K562 (cell line): ENCODE measurements at regions not wholly inside any gene's neighbourhood (a gene's known extent, or its start where the extent isn't known, plus 50 kb on each side); places are given as distances from the start of the nearest gene placed in this dataset.

Experiments
- ATAC-seq: fragments of 200-7000 bp; cut with Tn5 transposase; 3 replicates; pipeline ENCODE4 v1.9.1; 2020; ENCODE audit warnings: moderate library complexity
- BruUV-seq: library from RNA; stranded (reverse); fragments of 400-500 nt; replicated peaks from 2 replicates; lab custom pipeline; 2021; lab: Mats Ljungman, UMichigan
- CTCF ChIA-PET: fragments of 300-600 bp; formaldehyde crosslinking; extraction: SDS; loops from one replicate; lab custom pipeline; 2021; ENCODE audit warnings: low intra/inter-chr PET ratio; lab: Yijun Ruan, JAX
- POLR2A ChIA-PET: fragments of 300-600, 350-650 bp; sonication (Branson Sonifier 250); formaldehyde crosslinking; extraction: SDS; loops from one replicate; lab custom pipeline; 2021; ENCODE audit warnings: antibody characterized with exemption, inconsistent platforms; lab: Yijun Ruan, JAX
- DNase-seq, 4 experiments: peaks; one replicate each; pipeline versions ENCODE4 v3.0.0 to v3.0.0-alpha.2; 2011 to 2018; ENCODE audit warnings: low spot score in 3 of 4, mixed read lengths in 3 of 4; ENCODE audit errors: extremely low read depth in 1 of 4
- FAIRE-seq: peaks from 2 replicates; lab custom pipeline; 2011; peaks lifted over from hg19 to GRCh38; lab: Jason Lieb, UNC
- H2AFZ ChIP-seq: 2 replicates; pipeline ENCODE4 v1.6.0; 2011; ENCODE audit warnings: low read depth, low read length, control low read depth, inconsistent platforms
- H3K27ac ChIP-seq: fragments of 200-600 bp; 3 replicates; pipeline ENCODE4 v1.8.0; 2011; ENCODE audit warnings: low read depth, mild to moderate bottlenecking, control low read depth, inconsistent platforms, low read length, moderate library complexity, mixed read lengths; ENCODE audit errors: extremely low read depth
- H3K27me3 ChIP-seq, 2 experiments: fragments of 300-600 bp in 1 of 2; 2 replicates in 1 of 2; 3 replicates in 1 of 2; pipeline versions ENCODE4 v1.6.0 to v1.8.0; 2011; ENCODE audit warnings: inconsistent platforms in 2 of 2, low read length in 2 of 2, mild to moderate bottlenecking in 1 of 2, mixed read lengths in 1 of 2, moderate library complexity in 1 of 2; ENCODE audit not compliant: control insufficient read depth in 2 of 2, insufficient read depth in 2 of 2
- H3K36me3 ChIP-seq: fragments of 300-600 bp; 3 replicates; pipeline ENCODE4 v1.8.0; 2011; ENCODE audit warnings: mild to moderate bottlenecking, low read length, inconsistent platforms; ENCODE audit not compliant: control insufficient read depth, insufficient read depth
- H3K4me1 ChIP-seq, 2 experiments: fragments of 200-600 bp in 1 of 2; replicated peaks in 1 of 2; 2 replicates in 1 of 2; 3 replicates in 1 of 2; pipeline versions ENCODE4 v1.5.1 to v1.8.0; 2011; ENCODE audit warnings: inconsistent platforms in 2 of 2, low read length in 2 of 2, mild to moderate bottlenecking in 1 of 2, mixed read lengths in 1 of 2, moderate library complexity in 1 of 2; ENCODE audit not compliant: control insufficient read depth in 2 of 2, insufficient read depth in 2 of 2
- H3K4me2 ChIP-seq: 2 replicates; pipeline ENCODE4 v1.6.1; 2011; ENCODE audit warnings: low read length, control low read depth, inconsistent platforms, mixed read lengths; ENCODE audit not compliant: insufficient read depth
- H3K4me3 ChIP-seq: fragments of 200-600 bp; sonication (generic), shearing (Covaris generic); 2 replicates; pipeline ENCODE4 v1.5.1; 2016; ENCODE audit warnings: control low read depth, inconsistent platforms
- H3K79me2 ChIP-seq: fragments of 200-600 bp; 3 replicates; pipeline ENCODE4 v1.8.0; 2011; ENCODE audit warnings: low read length, inconsistent platforms; ENCODE audit not compliant: control insufficient read depth, insufficient read depth
- H3K9ac ChIP-seq, 2 experiments: 2 replicates each; pipeline versions ENCODE4 v1.6.0 to v1.6.1; 2011; ENCODE audit warnings: low read depth in 2 of 2, low read length in 2 of 2, control low read depth in 1 of 2, inconsistent platforms in 1 of 2, mild to moderate bottlenecking in 1 of 2, mixed read lengths in 1 of 2; ENCODE audit not compliant: insufficient read depth in 1 of 2
- H3K9me1 ChIP-seq: one replicate; pipeline ENCODE4 v1.6.0; 2011; ENCODE audit warnings: inconsistent platforms, mild to moderate bottlenecking, low read length, moderate library complexity; ENCODE audit not compliant: control insufficient read depth, insufficient read depth
- H3K9me3 ChIP-seq: replicated peaks from 2 replicates; pipeline ENCODE4 v1.5.1; 2011; ENCODE audit warnings: low read depth, low read length, inconsistent platforms; ENCODE audit not compliant: control insufficient read depth, insufficient read depth
- H4K20me1 ChIP-seq: replicated peaks from 2 replicates; pipeline ENCODE4 v1.6.1; 2011; ENCODE audit warnings: low read length, inconsistent platforms, mixed read lengths; ENCODE audit not compliant: control insufficient read depth, insufficient read depth
- CBX2 ChIP-seq: fragments of 200-600 bp; sonication (generic); IDR thresholded peaks from one replicate; pipeline ENCODE4 v1.6.1; 2012; ENCODE audit warnings: mild to moderate bottlenecking, low read length, inconsistent platforms; ENCODE audit not compliant: insufficient read depth, poor library complexity, severe bottlenecking
- CSDE1 ChIP-seq, 2 experiments: fragments of 450-650 bp; IDR thresholded peaks; 2 replicates each; pipeline ENCODE4 v1.6.1; 2016; ENCODE audit warnings: mild to moderate bottlenecking in 1 of 2
- EHMT2 ChIP-seq: fragments of 450-650 bp; IDR thresholded peaks from 2 replicates; pipeline ENCODE4 v1.6.1; 2018; ENCODE audit warnings: antibody characterized with exemption
- L3MBTL2 ChIP-seq: fragments of 450-650 bp; IDR thresholded peaks from 2 replicates; pipeline ENCODE4 v1.6.1; 2016; ENCODE audit warnings: mild to moderate bottlenecking, moderate library complexity
- NFATC3 ChIP-seq: fragments of 450-650 bp; IDR thresholded peaks from 2 replicates; pipeline ENCODE4 v1.6.1; 2017; ENCODE audit warnings: mild to moderate bottlenecking
- NONO ChIP-seq, 2 experiments: fragments of 200-400 bp in 1 of 2; fragments of 450-650 bp in 1 of 2; formaldehyde crosslinking in 1 of 2; IDR thresholded peaks; 2 replicates each; pipeline ENCODE4 v1.6.1; 2017; ENCODE audit warnings: low read depth in 2 of 2, mild to moderate bottlenecking in 2 of 2, moderate library complexity in 2 of 2, low read length in 1 of 2
- NR2F6 ChIP-seq: fragments of 450-650 bp; formaldehyde crosslinking; IDR thresholded peaks from 2 replicates; pipeline ENCODE4 v1.4.0; 2020; ENCODE audit warnings: mild to moderate bottlenecking
- SP2 ChIP-seq: IDR thresholded peaks from 2 replicates; pipeline ENCODE4 v1.6.1; 2011; ENCODE audit warnings: mild to moderate bottlenecking, low read depth, low read length, moderate library complexity; ENCODE audit not compliant: poor library complexity, severe bottlenecking; ENCODE audit errors: extremely low read depth
- SPI1 ChIP-seq: IDR thresholded peaks from 2 replicates; pipeline ENCODE4 v1.6.1; 2011; ENCODE audit warnings: low read depth, low read length, control low read depth, borderline replicate concordance
- TOE1 ChIP-seq, 2 experiments: fragments of 450-650 bp in 1 of 2; sonication (generic) in 1 of 2; formaldehyde crosslinking in 1 of 2; IDR thresholded peaks; 2 replicates each; pipeline versions ENCODE4 v1.7.1 to v1.8.0; 2016 to 2022; ENCODE audit warnings: borderline replicate concordance in 2 of 2, mild to moderate bottlenecking in 2 of 2, antibody characterized with exemption in 1 of 2, inconsistent platforms in 1 of 2, low read depth in 1 of 2, missing genetic modification reagents in 1 of 2, moderate library complexity in 1 of 2
- ZC3H11A ChIP-seq: IDR thresholded peaks from 2 replicates; pipeline ENCODE4 v1.6.1; 2012; ENCODE audit warnings: low read depth, low read length, improper control_type of control experiment
- ZNF146 ChIP-seq: IDR thresholded peaks from one replicate; pipeline ENCODE4 v1.6.1; 2018; ENCODE audit warnings: missing compliant biosample characterization; ENCODE audit not compliant: unreplicated experiment
- ZNF584 ChIP-seq: fragments of 200-800 bp; sonication (Bioruptor generic); IDR thresholded peaks from 2 replicates; pipeline ENCODE4 v1.6.1; 2016; ENCODE audit warnings: low read depth, mild to moderate bottlenecking, missing genetic modification characterization, missing compliant biosample characterization
- WGBS: fragments of 100-300 bp; shearing (Covaris generic); methylation state at CpG from one replicate; pipeline ENCODE4 v1.1.6; 2016; ENCODE audit warnings: low coverage, mixed read lengths; ENCODE audit not compliant: insufficient coverage; ENCODE audit errors: missing lambda C conversion rate; 5-methylcytosine and 5-hydroxymethylcytosine counted together
- in situ Hi-C: fragments of 300-500 bp; cut with MboI; formaldehyde crosslinking; loops from 4 replicates; pipeline ENCODE4 v1.15.0; 2018; ENCODE audit warnings: inconsistent platforms, mixed read lengths
- intact Hi-C: fragments of 100-400 bp; cut with micrococcal nuclease; formaldehyde crosslinking; loops from 2 replicates; pipeline ENCODE4 v1.14.2; 2022
- TF ChIP-seq, protein P1 (sequence below): fragments of 250-450 bp; sonication (Bioruptor Pico); IDR thresholded peaks from 2 replicates; pipeline ENCODE4 v1.5.0; 2020; ENCODE audit warnings: mild to moderate bottlenecking
- TF ChIP-seq, protein P2 (sequence below): IDR thresholded peaks from 2 replicates; pipeline ENCODE4 v1.6.1; 2016; ENCODE audit warnings: missing genetic modification characterization, missing compliant biosample characterization

DNA sequence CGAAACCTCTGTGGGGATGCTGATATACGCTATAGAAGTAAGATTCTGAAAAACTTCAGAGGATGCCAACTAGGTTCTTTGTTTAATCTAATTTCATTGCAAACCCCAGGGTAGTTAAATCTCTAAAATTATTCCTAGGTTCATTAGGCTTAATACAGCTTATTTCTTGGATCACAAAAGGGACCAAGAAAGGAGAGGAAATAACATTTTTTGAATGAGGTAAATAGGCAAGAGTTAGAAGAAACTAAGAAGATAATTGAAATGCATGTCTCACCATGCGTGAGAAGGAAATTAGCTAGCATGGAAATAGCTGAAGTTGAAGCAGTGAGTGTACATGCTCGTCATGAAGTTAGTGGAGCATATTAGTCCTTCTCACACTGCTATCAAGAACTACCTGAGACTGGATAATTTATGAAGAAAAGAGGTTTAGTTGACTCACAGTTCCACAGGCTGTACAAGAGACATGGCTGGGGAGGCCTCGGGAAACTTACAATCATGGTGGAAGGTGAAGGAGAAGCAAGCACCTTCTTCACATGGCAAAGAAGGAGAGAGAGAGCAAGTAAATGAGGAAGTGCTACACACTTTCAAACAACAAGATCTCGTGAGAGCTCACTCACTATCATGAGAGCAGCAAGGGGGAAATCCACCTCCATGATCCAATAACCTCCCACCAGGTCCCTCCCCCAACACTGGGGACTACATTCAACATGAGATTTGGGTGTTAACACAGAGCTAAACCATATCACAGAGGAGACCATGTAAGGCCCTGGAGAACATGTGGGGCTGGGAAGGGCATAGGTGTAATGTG lies 125.1 kb upstream of the OSMR start:
- CTCF ChIA-PET, result no interaction called here
- intact Hi-C loops, result no loop called here

DNA sequence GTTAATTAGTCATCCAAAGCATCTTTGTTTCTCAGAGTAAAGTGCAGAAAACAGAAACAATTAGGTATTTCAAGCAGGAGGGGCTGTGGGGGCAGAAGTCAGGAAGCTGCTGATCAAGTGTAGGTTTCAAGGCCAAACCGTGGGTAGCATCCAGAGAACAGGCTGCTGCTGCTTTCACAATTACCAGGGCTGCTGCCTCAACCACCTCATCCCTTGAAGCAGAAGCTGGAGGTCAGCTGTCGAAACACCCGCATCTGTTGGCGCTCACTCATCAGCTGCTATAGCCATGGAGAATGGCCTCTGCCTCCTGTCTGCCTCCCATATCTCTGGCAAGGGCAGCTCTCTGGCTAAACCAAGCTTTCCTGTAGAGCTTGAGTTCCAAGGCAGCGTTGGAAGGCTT lies 122.9 kb upstream of the OSMR start:
- no peaks in the 10 kb centered on the region for H3K9me3 ChIP-seq
- H3K79me2 ChIP-seq, result no peaks in the 10 kb centered on the region
- CTCF ChIA-PET, result no interaction called here
- ATAC-seq (no peak), FAIRE-seq (no peak), DNase-seq (no peak)
- POLR2A ChIA-PET, result no interaction called here
- no peaks in the 10 kb centered on the region for H3K36me3 ChIP-seq
- H3K4me2 ChIP-seq, result no peak overlapping the region
- 0% methylated on average over 5 of the region's 5 CpGs for WGBS
- no peaks in the 10 kb centered on the region for H4K20me1 ChIP-seq
- no peaks in the 10 kb centered on the region for H3K9me1 ChIP-seq
- intact Hi-C loops (no loop called here), in situ Hi-C loops (no loop called here)
- no TSS peak for BruUV-seq
- H3K9ac ChIP-seq, result no peak overlapping the region
- no peak overlapping the region for H3K27ac ChIP-seq
- H2AFZ ChIP-seq, result no peak overlapping the region
- no peak overlapping the region for H3K4me3 ChIP-seq
- H3K4me1 ChIP-seq, result no peaks in the 10 kb centered on the region
- peaks cover 0 to 25% of the 10 kb centered on the region in 2 experiments; a peak in 3 of 5 replicates for H3K27me3 ChIP-seq
- no peak for TF ChIP-seq TOE1 (IDR thresholded peaks at IDR 0.05; ENCODE audit: borderline replicate concordance)
- TF ChIP-seq TOE1 (CRISPR knock-in tag; IDR thresholded peaks at IDR 0.05; ENCODE audit: borderline replicate concordance, low read depth), result no peak
- TF ChIP-seq, protein P1, sequence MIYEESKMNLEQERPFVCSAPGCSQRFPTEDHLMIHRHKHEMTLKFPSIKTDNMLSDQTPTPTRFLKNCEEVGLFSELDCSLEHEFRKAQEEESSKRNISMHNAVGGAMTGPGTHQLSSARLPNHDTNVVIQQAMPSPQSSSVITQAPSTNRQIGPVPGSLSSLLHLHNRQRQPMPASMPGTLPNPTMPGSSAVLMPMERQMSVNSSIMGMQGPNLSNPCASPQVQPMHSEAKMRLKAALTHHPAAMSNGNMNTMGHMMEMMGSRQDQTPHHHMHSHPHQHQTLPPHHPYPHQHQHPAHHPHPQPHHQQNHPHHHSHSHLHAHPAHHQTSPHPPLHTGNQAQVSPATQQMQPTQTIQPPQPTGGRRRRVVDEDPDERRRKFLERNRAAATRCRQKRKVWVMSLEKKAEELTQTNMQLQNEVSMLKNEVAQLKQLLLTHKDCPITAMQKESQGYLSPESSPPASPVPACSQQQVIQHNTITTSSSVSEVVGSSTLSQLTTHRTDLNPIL (CRISPR knock-in tag), result no peak
- no peak for TF ChIP-seq ZNF146 (CRISPR knock-in tag)
- TF ChIP-seq ZNF584 (CRISPR knock-in tag), result no peak
- no peak for TF ChIP-seq NFATC3
- TF ChIP-seq NONO (IDR thresholded peaks at IDR 0.05; ENCODE audit: low read depth in 2 of 2, low read length in 1 of 2), result no peak
- no peak for TF ChIP-seq ZC3H11A
- TF ChIP-seq, protein P2, sequence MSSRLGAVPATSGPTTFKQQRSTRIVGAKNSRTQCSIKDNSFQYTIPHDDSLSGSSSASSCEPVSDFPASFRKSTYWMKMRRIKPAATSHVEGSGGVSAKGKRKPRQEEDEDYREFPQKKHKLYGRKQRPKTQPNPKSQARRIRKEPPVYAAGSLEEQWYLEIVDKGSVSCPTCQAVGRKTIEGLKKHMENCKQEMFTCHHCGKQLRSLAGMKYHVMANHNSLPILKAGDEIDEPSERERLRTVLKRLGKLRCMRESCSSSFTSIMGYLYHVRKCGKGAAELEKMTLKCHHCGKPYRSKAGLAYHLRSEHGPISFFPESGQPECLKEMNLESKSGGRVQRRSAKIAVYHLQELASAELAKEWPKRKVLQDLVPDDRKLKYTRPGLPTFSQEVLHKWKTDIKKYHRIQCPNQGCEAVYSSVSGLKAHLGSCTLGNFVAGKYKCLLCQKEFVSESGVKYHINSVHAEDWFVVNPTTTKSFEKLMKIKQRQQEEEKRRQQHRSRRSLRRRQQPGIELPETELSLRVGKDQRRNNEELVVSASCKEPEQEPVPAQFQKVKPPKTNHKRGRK (tag), result no peak

More for the DNA sequence above, 125.1 kb upstream of the OSMR start:
- WGBS, result 2% methylated on average over 6 of the region's 6 CpGs
- H3K27ac ChIP-seq, result no peak overlapping the region
- H3K4me2 ChIP-seq, result no peak overlapping the region
- no peaks in the 10 kb centered on the region for H3K9me1 ChIP-seq
- no peak overlapping the region for H2AFZ ChIP-seq
- ATAC-seq (no peak), FAIRE-seq (no peak), DNase-seq (no peak)
- no peaks in the 10 kb centered on the region for H3K4me1 ChIP-seq
- no peak overlapping the region for H3K9ac ChIP-seq
- in situ Hi-C loops, result no loop called here
- H3K4me3 ChIP-seq, result no peak overlapping the region
- POLR2A ChIA-PET, result interaction anchor here (0.6 to 1.1 kb wide), 3 partner anchors 8 to 279 kb away, joined by 3 to 5 read pairs (median 3); no protein-coding TSS in a partner anchor
- no peaks in the 10 kb centered on the region for H3K79me2 ChIP-seq
- no TSS peak for BruUV-seq
- TF ChIP-seq CBX2 (no peak), SP2 (no peak), L3MBTL2 (peak; percentile 44; the same call in 1 of the 2 replicates), SPI1 (peak; percentile 88), EHMT2 (no peak), CSDE1 (IDR thresholded peaks at IDR 0.05) (no peak), NR2F6 (CRISPR knock-in tag) (no peak)
- H3K36me3 ChIP-seq, result no peaks in the 10 kb centered on the region
- peaks cover 0 to 12% of the 10 kb centered on the region in 2 experiments; a peak in 3 of 5 replicates for H3K27me3 ChIP-seq
- H3K9me3 ChIP-seq, result no peaks in the 10 kb centered on the region
- no peaks in the 10 kb centered on the region for H4K20me1 ChIP-seq
